Peyer's patch (tissue), 4 donors: ENCODE measurements at regions not wholly inside any gene's neighbourhood (a gene's known extent, or its start where the extent isn't known, plus 50 kb on each side); places are given as distances from the start of the nearest gene placed in this dataset.

ENCODE experiments used
- DNase-seq, 3 donors: peaks; one replicate each; pipeline ENCODE4 v3.0.0-alpha.2; 2017 to 2019
- H3K27ac ChIP-seq, 4 donors: fragments of 200-600 bp; sonication (generic); one replicate each; pipeline ENCODE4 v1.5.1; 2016 to 2019
- H3K27me3 ChIP-seq, 2 donors: fragments of 200-600 bp; sonication (generic); one replicate each; pipeline ENCODE4 v1.5.1; 2019
- H3K36me3 ChIP-seq, 3 donors: fragments of 200-600 bp; sonication (generic); one replicate each; pipeline ENCODE4 v1.5.1; 2016 to 2019
- H3K4me1 ChIP-seq, 4 donors: fragments of 200-600 bp; sonication (generic); one replicate each; pipeline ENCODE4 v1.5.1; 2016 to 2019
- H3K4me3 ChIP-seq, 4 donors: fragments of 200-600 bp; sonication (generic); 1 replicate in 3 of 4; 2 replicates in 1 of 4; pipeline ENCODE4 v1.5.1; 2016 to 2019; ENCODE audit warnings: mild to moderate bottlenecking in 1 of 4
- H3K9me3 ChIP-seq, 4 donors: fragments of 200-600 bp; sonication (generic); one replicate each; pipeline ENCODE4 v1.5.1; 2016 to 2019; ENCODE audit warnings: mild to moderate bottlenecking in 1 of 4
- CTCF ChIP-seq, 6 experiments: fragments of 450-650 bp in 4 of 6; fragments of 200-600 bp in 2 of 6; sonication (generic) in 1 of 6; IDR thresholded peaks; one replicate each; pipeline ENCODE4 v1.5.1; 2017 to 2019; ENCODE audit warnings: antibody characterized with exemption in 6 of 6, mild to moderate bottlenecking in 3 of 6, moderate library complexity in 1 of 6
- POLR2A ChIP-seq, 2 donors: fragments of 450-650 bp; IDR thresholded peaks; one replicate each; pipeline ENCODE4 v1.5.1; 2017; ENCODE audit warnings: antibody characterized with exemption in 2 of 2, mild to moderate bottlenecking in 2 of 2, moderate library complexity in 2 of 2

GRCh38 chr14:86022031-86022629 is 492.2 kb downstream of the FLRT2 start:
- no peaks in the 10 kb centered on the region for H3K4me1 ChIP-seq
- H3K27ac ChIP-seq, result no peak overlapping the region
- TF ChIP-seq POLR2A (IDR thresholded peaks at IDR 0.05) (no peak), CTCF (IDR thresholded peaks at IDR 0.05) (no peak)
- H3K36me3 ChIP-seq, result no peaks in the 10 kb centered on the region
- no peak overlapping the region for H3K4me3 ChIP-seq
- no peaks in the 10 kb centered on the region for H3K9me3 ChIP-seq
- no peak for DNase-seq
- no peaks in the 10 kb centered on the region for H3K27me3 ChIP-seq

- TF ChIP-seq POLR2A (IDR thresholded peaks at IDR 0.05), result no peak
- TF ChIP-seq CTCF (IDR thresholded peaks at IDR 0.05), result no peak
- DNase-seq, result no peak
- H3K36me3 ChIP-seq, result no peaks in the 10 kb centered on the region
- H3K27me3 ChIP-seq, result no peaks in the 10 kb centered on the region
- H3K9me3 ChIP-seq, result no peaks in the 10 kb centered on the region
- no peaks in the 10 kb centered on the region for H3K4me1 ChIP-seq
- H3K27ac ChIP-seq, result no peak overlapping the region
- no peak overlapping the region for H3K4me3 ChIP-seq
Measured at GRCh38 chr14:86020841-86021240, 490.9 kb downstream of the FLRT2 start.

- DNase-seq, result no peak
- TF ChIP-seq CTCF (IDR thresholded peaks at IDR 0.05), result no peak
- TF ChIP-seq POLR2A (IDR thresholded peaks at IDR 0.05), result no peak
- H3K9me3 ChIP-seq, result no peaks in the 10 kb centered on the region
- H3K4me3 ChIP-seq, result no peak overlapping the region
- H3K27ac ChIP-seq, result no peak overlapping the region
- no peaks in the 10 kb centered on the region for H3K36me3 ChIP-seq
- no peaks in the 10 kb centered on the region for H3K4me1 ChIP-seq
- no peaks in the 10 kb centered on the region for H3K27me3 ChIP-seq
Measured at GRCh38 chr14:86015941-86016340, 486.0 kb downstream of the FLRT2 start.

- no peak for TF ChIP-seq CTCF (IDR thresholded peaks at IDR 0.05)
- TF ChIP-seq POLR2A (IDR thresholded peaks at IDR 0.05), result no peak
- DNase-seq, result no peak
- no peaks in the 10 kb centered on the region for H3K36me3 ChIP-seq
- no peaks in the 10 kb centered on the region for H3K9me3 ChIP-seq
- H3K4me1 ChIP-seq, result no peaks in the 10 kb centered on the region
- no peak overlapping the region for H3K27ac ChIP-seq
- H3K4me3 ChIP-seq, result no peak overlapping the region
- no peaks in the 10 kb centered on the region for H3K27me3 ChIP-seq
Measured at GRCh38 chr14:86015511-86015910, 485.6 kb downstream of the FLRT2 start.

GRCh38 chr14:86013641-86014040 is 483.7 kb downstream of the FLRT2 start:
- TF ChIP-seq CTCF (IDR thresholded peaks at IDR 0.05) (no peak), POLR2A (IDR thresholded peaks at IDR 0.05) (no peak)
- Histone ChIP-seq H3K27ac (no peak overlapping the region), H3K36me3 (no peaks in the 10 kb centered on the region), H3K27me3 (no peaks in the 10 kb centered on the region), H3K4me1 (no peaks in the 10 kb centered on the region), H3K4me3 (no peak overlapping the region), H3K9me3 (no peaks in the 10 kb centered on the region)
- no peak for DNase-seq

- no peaks in the 10 kb centered on the region for H3K9me3 ChIP-seq
- TF ChIP-seq POLR2A (IDR thresholded peaks at IDR 0.05) (no peak), CTCF (IDR thresholded peaks at IDR 0.05) (no peak)
- no peaks in the 10 kb centered on the region for H3K4me1 ChIP-seq
- H3K27me3 ChIP-seq, result no peaks in the 10 kb centered on the region
- no peaks in the 10 kb centered on the region for H3K36me3 ChIP-seq
- no peak for DNase-seq
- H3K4me3 ChIP-seq, result no peak overlapping the region
- no peak overlapping the region for H3K27ac ChIP-seq
Measured at GRCh38 chr14:86012461-86012860, 482.5 kb downstream of the FLRT2 start.
